ENCODE measurements at regions not wholly inside any gene's neighbourhood (a gene's known extent, or its start where the extent isn't known, plus 50 kb on each side); places are given as distances from the start of the nearest gene placed in this dataset.

DNA sequence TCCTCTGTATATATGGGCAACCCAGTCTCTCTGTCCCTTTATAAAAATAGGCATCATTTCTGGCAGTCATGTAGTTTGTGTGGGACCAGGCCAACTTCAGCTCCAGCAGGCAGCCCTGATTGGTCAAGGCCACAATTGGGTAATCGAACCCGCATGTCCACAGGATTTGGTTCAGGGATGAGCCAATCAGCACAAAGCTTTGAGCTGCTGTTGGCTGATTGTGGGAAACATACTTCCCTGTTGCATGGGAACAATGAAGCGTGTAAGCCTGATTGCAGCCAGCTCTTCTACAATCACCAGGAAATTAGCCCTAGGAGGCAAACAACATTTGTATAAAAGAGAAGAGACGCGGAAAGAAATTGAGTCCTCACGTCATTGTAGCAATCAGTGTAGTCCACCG, 328.6 kb downstream of the PCNX1 start:
- no peak overlapping the region for H3K4me3 ChIP-seq
- DNase-seq (ENCODE audit: extremely low spot score): no peak
- no peaks in the 10 kb centered on the region for H3K9me3 ChIP-seq
- intact Hi-C loops (cut with DNase I): no loop called here
- H3K4me1 ChIP-seq: peaks cover 0 to 3% (median 0%) of the 10 kb centered on the region in 4 donors
- H3K27ac ChIP-seq (replicated peaks in 1 of 4): peak overlapping the region in 1 of 4 donors; percentile 37
- WGBS: 76% methylated on average over 7 of the region's 7 CpGs
- H3K36me3 ChIP-seq: no peaks in the 10 kb centered on the region
- H3K27me3 ChIP-seq: no peaks in the 10 kb centered on the region
- TF ChIP-seq POLR2A (IDR thresholded peaks at IDR 0.05; ENCODE audit: low read depth) (no peak), POLR2AphosphoS5 (IDR thresholded peaks at IDR 0.05) (peak in 1 of 2 donors; percentile 25)

DNA sequence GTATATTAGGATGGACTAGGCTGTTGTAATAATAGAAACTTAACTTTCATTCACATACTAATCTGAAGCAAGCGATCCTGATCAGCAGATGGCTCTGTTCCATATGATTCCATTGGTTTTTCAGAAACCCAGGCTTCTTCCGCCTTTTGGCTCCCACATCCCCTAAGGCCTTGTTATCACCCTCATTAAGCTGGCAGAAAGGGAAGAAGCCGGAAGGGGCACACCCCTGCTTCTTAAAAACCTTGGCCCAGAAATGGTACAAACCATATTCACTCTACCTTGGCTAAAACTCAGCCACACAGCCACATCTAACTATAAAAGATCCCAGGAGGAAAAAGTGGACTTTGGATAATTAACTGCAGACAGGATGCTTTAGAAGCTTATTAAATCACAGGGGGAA, 329.2 kb downstream of the PCNX1 start:
- 74% methylated on average over 3 of the region's 3 CpGs for WGBS

DNA sequence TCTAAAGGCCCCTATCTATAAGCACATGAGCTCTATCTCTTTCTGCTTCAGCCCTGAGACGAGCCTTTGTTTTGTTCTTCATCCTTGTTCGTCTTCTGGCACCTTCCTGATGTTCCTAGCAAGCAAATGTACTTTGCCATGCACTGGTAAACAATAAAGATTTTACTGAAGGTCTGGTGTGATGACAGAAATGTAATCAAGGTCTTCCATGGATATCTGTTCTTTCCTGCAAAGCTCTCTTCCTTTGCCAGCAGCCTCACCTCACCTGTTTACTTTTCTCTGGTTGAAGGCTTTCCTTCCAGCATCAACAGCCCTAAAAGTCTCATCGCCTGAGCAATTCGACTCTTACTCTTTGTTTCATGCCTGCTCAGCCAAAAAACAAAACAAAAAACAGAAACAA, 330.3 kb downstream of the PCNX1 start:
- Histone ChIP-seq H3K27ac (replicated peaks in 1 of 4) (no peak overlapping the region), H3K27me3 (no peaks in the 10 kb centered on the region), H3K4me3 (no peak overlapping the region), H3K4me1 (peaks cover 7 to 11% (median 8%) of the 10 kb centered on the region in 4 donors), H3K9me3 (no peaks in the 10 kb centered on the region), H3K36me3 (no peaks in the 10 kb centered on the region)
- intact Hi-C loops (cut with DNase I): no loop called here
- no peak for DNase-seq (ENCODE audit: extremely low spot score)
- TF ChIP-seq POLR2A (IDR thresholded peaks at IDR 0.05; ENCODE audit: low read depth) (no peak), POLR2AphosphoS5 (IDR thresholded peaks at IDR 0.05) (no peak), EP300 (IDR thresholded peaks at IDR 0.05) (no peak)
- TF ChIP-seq, protein P1, sequence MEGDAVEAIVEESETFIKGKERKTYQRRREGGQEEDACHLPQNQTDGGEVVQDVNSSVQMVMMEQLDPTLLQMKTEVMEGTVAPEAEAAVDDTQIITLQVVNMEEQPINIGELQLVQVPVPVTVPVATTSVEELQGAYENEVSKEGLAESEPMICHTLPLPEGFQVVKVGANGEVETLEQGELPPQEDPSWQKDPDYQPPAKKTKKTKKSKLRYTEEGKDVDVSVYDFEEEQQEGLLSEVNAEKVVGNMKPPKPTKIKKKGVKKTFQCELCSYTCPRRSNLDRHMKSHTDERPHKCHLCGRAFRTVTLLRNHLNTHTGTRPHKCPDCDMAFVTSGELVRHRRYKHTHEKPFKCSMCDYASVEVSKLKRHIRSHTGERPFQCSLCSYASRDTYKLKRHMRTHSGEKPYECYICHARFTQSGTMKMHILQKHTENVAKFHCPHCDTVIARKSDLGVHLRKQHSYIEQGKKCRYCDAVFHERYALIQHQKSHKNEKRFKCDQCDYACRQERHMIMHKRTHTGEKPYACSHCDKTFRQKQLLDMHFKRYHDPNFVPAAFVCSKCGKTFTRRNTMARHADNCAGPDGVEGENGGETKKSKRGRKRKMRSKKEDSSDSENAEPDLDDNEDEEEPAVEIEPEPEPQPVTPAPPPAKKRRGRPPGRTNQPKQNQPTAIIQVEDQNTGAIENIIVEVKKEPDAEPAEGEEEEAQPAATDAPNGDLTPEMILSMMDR (IDR thresholded peaks at IDR 0.05): no peak
- WGBS: 89% methylated on average over 4 of the region's 4 CpGs

More for the DNA sequence above, 329.2 kb downstream of the PCNX1 start:
- Histone ChIP-seq H3K4me1 (peaks cover 0 to 3% (median under 1%) of the 10 kb centered on the region in 4 donors), H3K4me3 (no peak overlapping the region), H3K27ac (replicated peaks in 1 of 4) (peak overlapping the region in 2 of 4 donors; percentile 25 to 37), H3K27me3 (no peaks in the 10 kb centered on the region), H3K36me3 (no peaks in the 10 kb centered on the region), H3K9me3 (no peaks in the 10 kb centered on the region)
- DNase-seq (ENCODE audit: extremely low spot score): no peak
- intact Hi-C loops (cut with DNase I): no loop called here
- TF ChIP-seq, protein P1 (IDR thresholded peaks at IDR 0.05): no peak
- no peak for TF ChIP-seq POLR2AphosphoS5 (IDR thresholded peaks at IDR 0.05)
- TF ChIP-seq POLR2A (IDR thresholded peaks at IDR 0.05; ENCODE audit: low read depth): no peak

DNA sequence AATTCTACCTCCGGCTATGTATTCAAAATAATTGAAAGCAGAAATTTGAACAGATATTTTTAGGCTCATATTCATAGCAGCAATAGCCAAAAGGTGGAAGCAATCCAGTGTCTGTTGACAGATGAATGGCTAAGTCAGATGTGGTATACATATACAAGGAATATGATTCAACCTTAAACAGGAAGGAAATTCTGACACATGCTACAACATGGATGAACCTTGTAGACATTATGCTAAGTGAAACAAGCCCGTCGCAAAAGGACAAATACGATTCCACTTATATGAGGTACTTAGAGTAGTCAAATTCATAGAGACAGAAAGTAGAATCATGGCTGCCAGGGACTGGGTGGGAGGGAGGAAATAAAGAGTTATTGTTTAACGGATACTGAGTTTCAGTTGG, 331.6 kb downstream of the PCNX1 start:
- Histone ChIP-seq H3K4me3 (no peak overlapping the region), H3K27ac (replicated peaks in 1 of 4) (no peak overlapping the region), H3K36me3 (no peaks in the 10 kb centered on the region), H3K9me3 (no peaks in the 10 kb centered on the region), H3K27me3 (no peaks in the 10 kb centered on the region), H3K4me1 (peaks cover 8 to 14% (median 10%) of the 10 kb centered on the region in 4 donors)
- 88% methylated on average over 5 of the region's 5 CpGs for WGBS
- TF ChIP-seq POLR2AphosphoS5 (IDR thresholded peaks at IDR 0.05): no peak
- no peak for TF ChIP-seq EP300 (IDR thresholded peaks at IDR 0.05)
- TF ChIP-seq, protein P1 (IDR thresholded peaks at IDR 0.05): no peak
- no peak for TF ChIP-seq POLR2A (IDR thresholded peaks at IDR 0.05; ENCODE audit: low read depth)
- intact Hi-C loops (cut with DNase I): no loop called here
- no peak for DNase-seq (ENCODE audit: extremely low spot score)

DNA sequence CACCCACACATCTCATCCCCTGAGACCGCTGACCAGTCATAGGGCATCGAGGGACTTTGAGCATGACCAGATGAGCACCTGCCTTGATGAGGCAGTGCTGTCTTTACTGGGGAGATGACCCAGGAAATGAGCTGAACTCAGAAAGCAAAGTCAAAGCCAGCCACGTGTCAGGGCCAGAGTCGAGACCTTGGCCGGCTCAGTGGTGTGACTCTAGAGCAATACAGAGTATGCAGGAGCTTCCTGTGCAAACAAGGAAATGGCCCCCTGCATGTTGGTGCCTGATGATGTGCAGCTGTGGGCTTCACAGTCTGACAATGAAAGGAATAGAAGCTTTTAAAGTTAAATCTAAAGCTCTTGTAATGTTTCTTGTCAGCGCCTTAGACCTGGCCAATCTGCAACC, 332.9 kb downstream of the PCNX1 start:
- intact Hi-C loops (cut with DNase I): no loop called here
- no peaks in the 10 kb centered on the region for H3K27me3 ChIP-seq
- no peaks in the 10 kb centered on the region for H3K9me3 ChIP-seq
- no peak overlapping the region for H3K4me3 ChIP-seq
- H3K4me1 ChIP-seq: peaks cover 8 to 14% (median 10%) of the 10 kb centered on the region in 4 donors
- TF ChIP-seq POLR2AphosphoS5 (IDR thresholded peaks at IDR 0.05): no peak
- no peak for TF ChIP-seq POLR2A (IDR thresholded peaks at IDR 0.05; ENCODE audit: low read depth)
- TF ChIP-seq EP300 (IDR thresholded peaks at IDR 0.05): no peak
- TF ChIP-seq, protein P1 (IDR thresholded peaks at IDR 0.05): no peak
- no peak for DNase-seq (ENCODE audit: extremely low spot score)
- H3K27ac ChIP-seq (replicated peaks in 1 of 4): no peak overlapping the region
- WGBS: 68% methylated on average over 6 of the region's 6 CpGs
- H3K36me3 ChIP-seq: no peaks in the 10 kb centered on the region

Measured in esophagus muscularis mucosa (tissue), 4 donors.